ACHN (cell line): ENCODE measurements at regions not wholly inside any gene's neighbourhood (a gene's known extent, or its start where the extent isn't known, plus 50 kb on each side); places are given as distances from the start of the nearest gene placed in this dataset.
"Not testable (repeated sequence)": the region's sequence is repeated elsewhere in the genome, so short reads cannot be mapped to it uniquely, and the experiment has no call there.

ENCODE experiments used
- DNase-seq: peaks from one replicate; pipeline ENCODE4 v3.0.0-alpha.2; 2015
- in situ Hi-C: cut with HindIII; loops from 2 replicates; pipeline ENCODE4 v1.10.0; 2017; ENCODE audit warnings: low sequenced_read_pairs, low pct_ligation_motif_present, low pct_unique_long_range_greater_than_20kb

- in situ Hi-C loops, DNase-seq: not testable (repeated sequence)
Measured at GRCh38 chr2:90226465-90227072, 1535.1 kb downstream of the RPIA start.

DNA sequence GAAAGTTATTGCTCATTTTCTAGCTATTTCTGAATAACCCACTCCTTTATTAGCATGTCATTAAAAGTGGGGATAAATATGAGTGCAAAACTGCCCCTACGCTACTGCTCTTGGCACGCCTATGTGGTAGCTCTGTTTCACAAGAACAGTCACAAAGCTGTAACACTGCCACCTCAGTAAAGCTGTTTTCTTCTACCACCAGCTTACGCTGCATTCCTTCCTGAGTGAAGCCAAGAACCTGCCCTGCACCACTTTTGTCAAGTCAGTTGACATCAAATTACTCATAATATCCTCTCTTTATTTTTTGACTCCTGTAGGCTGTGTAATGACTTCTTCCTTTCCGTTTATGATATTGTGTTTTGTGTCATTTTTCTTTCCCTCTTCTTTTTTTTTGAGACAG is 1539.7 kb downstream of the RPIA start:
- in situ Hi-C loops, DNase-seq: not testable (repeated sequence)

DNA sequence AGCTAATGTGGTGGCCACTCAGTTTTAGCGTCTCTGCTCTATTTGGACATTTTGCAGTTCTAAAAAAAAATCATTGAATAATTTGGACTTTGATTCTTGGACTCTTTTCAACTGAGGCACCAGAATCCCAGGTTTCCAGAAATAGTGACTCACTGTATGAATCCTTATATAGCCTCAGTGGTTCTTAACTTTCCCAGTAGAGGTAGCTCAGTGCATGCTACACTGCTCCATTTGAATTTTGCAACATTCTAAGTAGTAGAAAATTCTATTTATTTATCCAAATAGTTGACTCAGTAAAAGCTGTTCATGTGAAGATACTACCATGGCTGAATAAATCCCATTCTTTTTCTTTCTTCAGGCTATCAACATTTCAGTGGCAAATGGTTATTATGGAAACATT is 1544.0 kb downstream of the RPIA start:
- in situ Hi-C loops, DNase-seq: not testable (repeated sequence)

DNA sequence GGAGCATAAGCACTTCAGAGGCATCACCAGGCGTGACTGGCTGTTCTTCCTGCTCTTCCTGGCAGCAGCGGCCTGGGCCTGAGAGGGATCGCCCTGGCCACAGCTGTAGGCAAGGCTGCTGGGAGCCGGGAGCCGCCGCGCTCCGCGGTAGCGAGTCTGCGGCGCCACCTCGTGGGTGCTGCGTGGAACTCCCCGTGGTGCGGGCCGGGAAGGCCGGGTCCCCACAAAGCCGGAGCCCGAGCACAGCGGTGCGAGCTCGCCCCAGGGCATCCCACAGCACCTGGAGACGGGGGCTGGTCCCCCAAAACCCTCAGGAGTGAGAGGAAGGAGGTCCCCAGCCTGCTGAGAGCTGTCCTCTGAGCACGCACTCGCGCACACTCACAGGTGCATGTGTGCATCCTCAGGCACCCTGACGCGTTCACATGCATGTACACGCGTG is 1546.5 kb downstream of the RPIA start:
- in situ Hi-C loops, DNase-seq: not testable (repeated sequence)

DNA sequence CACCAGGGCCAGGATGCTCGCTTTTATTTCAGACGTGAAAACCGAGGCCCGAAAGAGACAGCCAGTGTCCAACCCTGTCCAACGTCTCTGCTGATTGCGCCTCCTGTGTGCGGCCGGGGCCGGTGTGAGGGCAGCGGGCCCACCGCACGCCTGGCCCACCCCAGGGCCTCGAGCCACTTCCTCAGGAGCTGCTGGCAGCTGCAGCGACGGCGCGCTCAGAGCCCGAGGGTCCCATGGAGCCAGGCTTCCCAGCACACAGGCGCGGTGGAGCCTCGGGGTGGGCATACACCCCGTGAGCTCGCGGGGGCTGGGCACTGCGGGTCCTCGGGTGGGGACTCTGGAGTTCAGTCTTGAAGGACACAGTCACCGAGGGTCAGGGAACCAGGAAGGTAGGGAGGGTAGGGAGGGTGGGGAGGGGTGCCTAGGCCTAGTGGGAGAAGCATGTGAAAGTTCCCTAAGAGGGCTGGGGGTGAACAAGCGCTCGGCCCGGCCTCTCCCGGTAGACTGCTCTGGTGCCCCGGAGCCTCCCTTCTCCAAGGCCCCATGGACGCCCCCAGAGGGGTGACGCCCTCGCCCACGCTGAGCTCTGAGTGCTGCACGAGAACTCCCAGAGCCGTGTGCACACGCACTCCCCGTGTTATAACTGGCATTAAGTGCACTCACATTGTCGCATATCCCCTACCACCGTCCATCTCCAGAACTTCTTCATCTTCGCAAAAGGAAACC is 1547.2 kb downstream of the RPIA start:
- DNase-seq, in situ Hi-C loops: not testable (repeated sequence)

- in situ Hi-C loops, DNase-seq: not testable (repeated sequence)
Measured at GRCh38 chr2:90239769-90240168, 1548.3 kb downstream of the RPIA start.

GRCh38 chr2:90244902-90245765 is 1553.7 kb downstream of the RPIA start:
- in situ Hi-C loops, DNase-seq: not testable (repeated sequence)

DNA sequence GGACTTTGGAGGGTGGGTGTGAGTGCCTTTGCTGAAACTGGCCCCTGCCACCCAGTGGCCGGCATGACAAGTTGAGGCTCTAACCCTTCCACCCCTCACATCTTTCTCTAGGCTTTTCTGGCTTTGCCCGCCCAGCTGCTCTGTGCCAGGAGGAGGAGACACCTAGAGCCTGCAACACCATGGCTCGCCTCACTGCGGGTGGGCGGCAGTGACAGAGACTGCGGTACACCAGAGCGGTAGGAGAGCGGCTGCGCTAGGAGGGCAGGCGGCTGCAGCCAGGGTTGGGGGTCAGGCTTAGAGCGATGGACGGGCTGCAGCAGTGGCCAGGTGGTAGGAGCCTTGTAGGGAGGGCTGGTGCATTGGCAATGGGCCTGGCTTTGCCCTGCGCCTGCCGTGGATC is 1556.9 kb downstream of the RPIA start:
- DNase-seq, result not testable (repeated sequence)

GRCh38 chr2:90250350-90250749 is 1558.9 kb downstream of the RPIA start:
- DNase-seq, in situ Hi-C loops: not testable (repeated sequence)

More for the DNA sequence above, 1556.9 kb downstream of the RPIA start:
- in situ Hi-C loops, result not testable (repeated sequence)

DNA sequence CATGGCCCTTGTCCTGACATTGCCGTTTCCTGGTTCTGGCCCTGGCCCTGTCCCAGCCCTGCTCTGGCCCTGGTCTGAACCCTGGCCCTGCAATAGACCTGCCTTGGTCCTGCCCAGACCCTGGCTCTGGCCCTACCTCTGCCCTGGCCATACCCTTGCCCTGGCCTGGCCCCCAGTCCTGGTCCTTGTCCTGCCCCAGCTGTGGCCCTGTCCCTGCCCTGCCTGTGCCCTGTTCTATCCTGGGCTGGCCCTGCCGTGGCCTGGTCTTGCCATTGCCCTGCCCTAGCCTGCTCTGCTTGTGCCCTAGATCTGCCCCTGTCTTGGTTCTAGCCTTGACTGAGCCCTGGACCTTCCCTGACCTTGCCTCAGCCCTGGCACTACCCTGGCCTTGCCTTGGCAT is 1560.1 kb downstream of the RPIA start:
- in situ Hi-C loops, DNase-seq: not testable (repeated sequence)

- DNase-seq, in situ Hi-C loops: not testable (repeated sequence)
Measured at GRCh38 chr2:90253306-90253705, 1561.8 kb downstream of the RPIA start.

GRCh38 chr2:90266888-90267287 is 1575.4 kb downstream of the RPIA start:
- in situ Hi-C loops, DNase-seq: not testable (repeated sequence)

DNA sequence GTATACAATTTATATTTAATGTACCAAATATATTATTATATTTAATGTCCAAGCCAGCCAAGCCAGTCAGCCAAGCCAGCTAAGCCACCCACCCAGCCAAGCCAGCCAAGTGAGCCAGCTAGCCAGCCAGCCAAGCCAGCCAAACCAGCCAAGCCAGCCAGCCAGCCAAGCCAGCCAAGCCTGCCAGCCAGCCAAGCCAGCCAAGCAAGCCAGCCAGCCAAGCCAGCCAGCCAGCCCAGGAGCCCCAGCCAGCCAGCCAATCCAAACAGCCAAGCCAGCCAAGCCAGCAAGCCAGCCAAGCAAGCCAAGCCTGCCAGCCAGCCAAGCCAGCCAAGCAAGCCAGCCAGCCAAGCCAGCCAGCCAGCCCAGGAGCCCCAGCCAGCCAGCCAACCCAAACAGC is 1596.3 kb downstream of the RPIA start:
- in situ Hi-C loops, DNase-seq: not testable (repeated sequence)

DNA sequence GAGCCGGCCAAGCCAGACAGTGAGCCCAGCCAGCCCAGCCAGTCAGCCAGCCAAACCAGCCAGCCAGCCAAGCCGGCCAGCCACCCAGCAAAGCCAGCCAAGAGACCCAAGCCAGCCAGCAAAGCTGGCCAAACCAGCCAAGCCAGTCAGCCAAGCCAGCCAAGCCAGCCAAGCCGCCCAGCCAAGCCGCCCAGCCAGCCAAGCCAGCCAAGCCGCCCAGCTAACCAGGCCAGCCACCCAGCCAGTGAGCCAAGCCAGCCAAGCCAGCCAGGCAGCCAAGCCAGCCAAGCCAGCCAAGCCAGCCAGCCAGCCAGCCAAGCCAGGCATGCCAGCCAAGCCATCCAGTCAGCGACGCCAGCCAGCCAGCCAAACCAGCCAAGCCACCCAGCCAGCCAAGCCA is 1596.9 kb downstream of the RPIA start:
- in situ Hi-C loops, DNase-seq: not testable (repeated sequence)

DNA sequence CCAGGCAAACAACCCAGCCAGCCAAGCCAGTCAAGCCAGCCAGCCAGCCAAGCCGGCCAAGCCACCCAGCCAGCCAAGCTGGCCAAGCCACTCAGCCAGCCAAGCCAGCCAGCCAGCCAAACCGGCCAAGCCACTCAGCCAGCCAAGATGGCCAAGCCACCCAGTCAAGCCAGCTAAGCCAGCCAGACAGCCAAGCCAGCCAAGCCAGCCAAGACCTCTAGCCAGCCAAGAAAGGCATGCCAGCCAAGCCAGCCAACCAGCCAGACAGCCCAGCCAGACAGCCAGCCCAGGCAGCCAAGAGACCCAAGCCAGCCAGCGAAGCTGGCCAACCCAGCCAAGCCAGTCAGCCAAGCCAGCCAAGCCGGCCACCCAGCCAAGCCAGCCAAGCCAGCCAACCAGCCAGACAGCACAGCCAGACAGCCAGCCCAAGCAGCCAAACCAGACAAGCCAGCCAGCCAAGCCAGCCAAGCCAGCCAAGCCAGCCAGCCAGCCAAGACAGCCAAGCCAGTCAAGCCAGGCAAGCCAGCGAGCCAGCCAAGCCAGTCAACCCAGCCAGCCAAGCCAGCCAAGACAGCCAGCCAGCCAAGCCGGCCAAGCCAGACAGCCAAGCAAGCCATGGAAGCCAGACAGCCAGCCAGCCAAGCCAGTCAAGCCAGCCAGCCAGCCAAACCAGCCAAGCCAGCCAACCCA is 1598.0 kb downstream of the RPIA start:
- in situ Hi-C loops, DNase-seq: not testable (repeated sequence)

DNA sequence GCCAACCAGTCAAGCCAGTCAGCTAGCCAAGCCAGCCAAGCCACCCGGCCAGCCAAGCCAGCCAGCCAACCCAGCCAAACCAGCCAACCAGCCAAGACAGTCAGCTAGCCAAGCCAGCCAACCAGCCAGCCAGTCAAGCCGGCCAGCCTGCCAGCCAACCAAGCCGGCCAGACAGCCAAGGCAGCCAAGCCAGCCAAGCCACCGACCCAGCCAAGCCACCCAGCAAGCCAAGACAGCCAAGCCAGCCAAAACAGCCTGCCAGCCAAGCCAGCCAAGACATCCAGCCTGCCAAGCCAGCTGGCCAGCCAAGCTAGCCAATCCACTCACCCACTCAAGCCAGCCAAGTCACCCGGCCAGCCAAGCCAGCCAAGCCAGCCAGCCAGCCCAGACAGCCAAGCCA is 1599.2 kb downstream of the RPIA start:
- DNase-seq, in situ Hi-C loops: not testable (repeated sequence)

DNA sequence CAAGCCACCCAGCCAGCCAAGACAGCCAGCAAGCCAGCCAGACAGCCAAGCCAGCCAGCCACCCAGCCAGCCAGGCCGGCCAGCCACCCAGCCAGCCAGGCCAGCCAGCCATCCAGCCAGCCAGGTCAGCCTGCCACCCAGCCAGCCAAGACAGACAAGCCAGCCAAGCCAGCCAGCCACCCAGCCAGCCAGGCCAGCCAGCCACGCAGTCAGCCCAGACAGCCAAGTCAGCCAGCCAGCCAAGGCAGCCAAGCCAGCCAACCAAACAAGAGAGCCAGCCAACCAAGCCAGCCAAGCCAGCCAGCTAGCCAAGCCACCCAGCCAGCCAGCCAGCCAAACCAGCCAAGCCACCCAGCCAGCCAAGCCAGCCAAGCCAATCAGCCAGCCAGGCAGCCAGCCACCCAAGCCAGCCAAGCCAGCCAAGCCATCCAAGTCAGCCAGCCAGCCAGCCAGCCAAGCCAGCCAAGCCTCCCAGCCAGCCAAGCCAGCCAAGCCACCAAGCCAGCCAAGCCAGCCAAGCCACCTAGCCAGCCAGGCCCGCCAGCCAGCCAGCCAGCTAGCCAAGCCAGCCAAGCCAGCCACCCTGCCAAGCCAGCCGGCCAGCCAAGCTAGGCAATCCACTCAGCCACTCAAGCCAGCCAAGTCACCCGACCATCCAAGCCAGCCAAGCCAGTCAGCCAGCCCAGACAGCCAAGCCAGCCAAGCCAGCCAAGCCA is 1599.9 kb downstream of the RPIA start:
- DNase-seq, in situ Hi-C loops: not testable (repeated sequence)

- DNase-seq, result not testable (repeated sequence)
Measured at GRCh38 chr2:90291934-90292333, 1600.5 kb downstream of the RPIA start.

More at GRCh38 chr2:90291934-90292333, 1600.5 kb downstream of the RPIA start:
- in situ Hi-C loops, result not testable (repeated sequence)
